ENCODE measurements at regions not wholly inside any gene's neighbourhood (a gene's known extent, or its start where the extent isn't known, plus 50 kb on each side); places are given as distances from the start of the nearest gene placed in this dataset.

DNA sequence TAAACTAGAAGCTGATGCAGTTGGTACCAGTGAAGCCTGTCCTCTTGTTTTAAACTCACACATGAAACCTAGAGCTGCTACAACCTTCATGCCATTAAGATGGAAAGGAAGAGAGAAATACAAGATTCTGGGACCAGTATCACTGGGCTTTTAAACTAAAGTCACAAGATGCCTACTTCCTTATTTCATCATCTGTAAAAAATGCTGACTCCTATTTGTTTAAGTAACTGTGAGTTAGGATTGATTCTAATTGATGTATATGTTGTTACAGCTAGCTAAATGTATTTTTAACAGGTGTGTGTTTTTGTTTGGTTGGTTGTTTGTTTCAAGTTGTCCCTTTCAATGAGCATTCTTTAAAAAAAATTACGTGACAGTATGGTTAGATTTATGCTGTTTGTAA, 833.3 kb upstream of the PRMT6 start:
- TF ChIP-seq CTCF (IDR thresholded peaks at IDR 0.05; ENCODE audit: unreplicated experiment): no peak
- no peak overlapping the region for H3K27ac Mint-ChIP-seq (ENCODE audit: low read depth, unreplicated experiment)
- no peaks in the 10 kb centered on the region for H3K27me3 Mint-ChIP-seq (ENCODE audit: insufficient read depth, unreplicated experiment)
- peak; percentile 6 for DNase-seq (ENCODE audit: unreplicated experiment)
- H3K4me1 Mint-ChIP-seq (ENCODE audit: insufficient read depth, unreplicated experiment): peaks cover 5% of the 10 kb centered on the region
- no peak overlapping the region for H3K4me3 Mint-ChIP-seq (ENCODE audit: unreplicated experiment)
- intact Hi-C loops (cut with micrococcal nuclease): no loop called here
- no TSS peak for BruUV-seq (replicated peaks)
- H3K9me3 Mint-ChIP-seq (ENCODE audit: unreplicated experiment): no peaks in the 10 kb centered on the region
- H3K36me3 Mint-ChIP-seq (ENCODE audit: insufficient read depth, unreplicated experiment): no peaks in the 10 kb centered on the region
- CTCF ChIA-PET: interaction anchor here (0.7 to 1.5 kb wide), 2 partner anchors 16 to 26 kb away, joined by 3 to 4 read pairs; no protein-coding TSS in a partner anchor
- POLR2A ChIA-PET: no interaction called here

DNA sequence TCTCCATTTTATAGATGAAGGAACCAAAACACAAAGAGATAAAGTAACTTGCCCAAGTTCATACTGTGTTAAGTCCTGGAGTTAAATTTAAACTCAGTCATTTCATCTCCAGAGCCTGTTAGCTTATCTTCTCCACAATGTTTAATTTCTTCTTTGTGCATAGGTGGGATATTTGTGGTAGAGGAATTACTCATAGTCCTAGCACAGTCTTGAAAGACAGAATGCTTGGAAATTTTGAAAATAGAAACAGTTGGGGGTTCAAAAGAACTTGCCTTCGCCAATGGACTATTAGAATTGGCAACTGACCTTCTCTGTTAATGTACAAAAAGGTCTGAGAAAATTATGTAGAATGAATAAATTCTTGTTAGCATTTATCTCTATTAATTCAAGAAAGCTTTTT, 832.0 kb upstream of the PRMT6 start:
- intact Hi-C loops (cut with micrococcal nuclease): no loop called here
- no TSS peak for BruUV-seq (replicated peaks)
- H3K36me3 Mint-ChIP-seq (ENCODE audit: insufficient read depth, unreplicated experiment): no peaks in the 10 kb centered on the region
- H3K4me1 Mint-ChIP-seq (ENCODE audit: insufficient read depth, unreplicated experiment): peaks cover 5% of the 10 kb centered on the region
- TF ChIP-seq CTCF (IDR thresholded peaks at IDR 0.05; ENCODE audit: unreplicated experiment): no peak
- no peak overlapping the region for H3K4me3 Mint-ChIP-seq (ENCODE audit: unreplicated experiment)
- H3K27ac Mint-ChIP-seq (ENCODE audit: low read depth, unreplicated experiment): no peak overlapping the region
- no peak for DNase-seq (ENCODE audit: unreplicated experiment)
- POLR2A ChIA-PET: no interaction called here
- H3K9me3 Mint-ChIP-seq (ENCODE audit: unreplicated experiment): no peaks in the 10 kb centered on the region
- CTCF ChIA-PET: no interaction called here
- no peaks in the 10 kb centered on the region for H3K27me3 Mint-ChIP-seq (ENCODE audit: insufficient read depth, unreplicated experiment)

GRCh38 chr1:106225403-106225802, 831.1 kb upstream of the PRMT6 start:
- peaks cover 5% of the 10 kb centered on the region for H3K4me1 Mint-ChIP-seq (ENCODE audit: insufficient read depth, unreplicated experiment)
- DNase-seq (ENCODE audit: unreplicated experiment): no peak
- intact Hi-C loops (cut with micrococcal nuclease): no loop called here
- no peak overlapping the region for H3K27ac Mint-ChIP-seq (ENCODE audit: low read depth, unreplicated experiment)
- no TSS peak for BruUV-seq (replicated peaks)
- H3K27me3 Mint-ChIP-seq (ENCODE audit: insufficient read depth, unreplicated experiment): no peaks in the 10 kb centered on the region
- no peak for TF ChIP-seq CTCF (IDR thresholded peaks at IDR 0.05; ENCODE audit: unreplicated experiment)
- no peaks in the 10 kb centered on the region for H3K36me3 Mint-ChIP-seq (ENCODE audit: insufficient read depth, unreplicated experiment)
- ChIA-PET POLR2A (interaction anchor here (0.6 kb wide), 1 partner anchor 340 kb away, joined by 4 read pairs; no protein-coding TSS in a partner anchor), CTCF (no interaction called here)
- H3K4me3 Mint-ChIP-seq (ENCODE audit: unreplicated experiment): no peak overlapping the region
- H3K9me3 Mint-ChIP-seq (ENCODE audit: unreplicated experiment): no peaks in the 10 kb centered on the region

GRCh38 chr1:106226550-106226949, 829.9 kb upstream of the PRMT6 start:
- CTCF ChIA-PET: interaction anchor here (0.6 to 1.6 kb wide), 2 partner anchors 30 to 74 kb away, joined by 3 read pairs; no protein-coding TSS in a partner anchor
- DNase-seq (ENCODE audit: unreplicated experiment): no peak
- Mint-ChIP-seq H3K36me3 (ENCODE audit: insufficient read depth, unreplicated experiment) (no peaks in the 10 kb centered on the region), H3K9me3 (ENCODE audit: unreplicated experiment) (no peaks in the 10 kb centered on the region), H3K4me3 (ENCODE audit: unreplicated experiment) (no peak overlapping the region), H3K27me3 (ENCODE audit: insufficient read depth, unreplicated experiment) (no peaks in the 10 kb centered on the region), H3K27ac (ENCODE audit: low read depth, unreplicated experiment) (no peak overlapping the region), H3K4me1 (ENCODE audit: insufficient read depth, unreplicated experiment) (peaks cover 5% of the 10 kb centered on the region)
- no peak for TF ChIP-seq CTCF (IDR thresholded peaks at IDR 0.05; ENCODE audit: unreplicated experiment)
- BruUV-seq (replicated peaks): no TSS peak
- POLR2A ChIA-PET: no interaction called here
- intact Hi-C loops (cut with micrococcal nuclease): no loop called here

Data from MCF 10A (cell line).